ENCODE measurements at regions not wholly inside any gene's neighbourhood (a gene's known extent, or its start where the extent isn't known, plus 50 kb on each side); places are given as distances from the start of the nearest gene placed in this dataset.
"Not testable (repeated sequence)": the region's sequence is repeated elsewhere in the genome, so short reads cannot be mapped to it uniquely, and the experiment has no call there.

GRCh38 chr1:148261684-148262083 is 109.6 kb upstream of the NBPF11 start:
- not testable (repeated sequence) for DNase-seq

GRCh38 chr1:148257886-148258285 is 105.8 kb upstream of the NBPF11 start:
- DNase-seq: not testable (repeated sequence)

- DNase-seq: peak; percentile 6
These were observed 102.7 kb upstream of the NBPF11 start for GRCh38 chr1:148254611-148255429.

GRCh38 chr1:148253808-148254207 is 101.7 kb upstream of the NBPF11 start:
- not testable (repeated sequence) for DNase-seq

- DNase-seq: not testable (repeated sequence)
These were observed 96.7 kb upstream of the NBPF11 start for GRCh38 chr1:148248798-148249197.

- DNase-seq: not testable (repeated sequence)
These were observed 94.3 kb upstream of the NBPF11 start for GRCh38 chr1:148246258-148246861.

- DNase-seq: not testable (repeated sequence)
These were observed 93.8 kb upstream of the NBPF11 start for GRCh38 chr1:148245843-148246242.

- not testable (repeated sequence) for DNase-seq
These were observed 93.4 kb upstream of the NBPF11 start for GRCh38 chr1:148245443-148245842.

GRCh38 chr1:148233250-148233649 is 81.2 kb upstream of the NBPF11 start:
- DNase-seq: not testable (repeated sequence)

GRCh38 chr1:148228846-148229245 is 76.8 kb upstream of the NBPF11 start:
- not testable (repeated sequence) for DNase-seq

- DNase-seq: not testable (repeated sequence)
These were observed 70.5 kb upstream of the NBPF11 start for GRCh38 chr1:148222399-148223159.

GRCh38 chr1:148221593-148221992 is 69.5 kb upstream of the NBPF11 start:
- DNase-seq: not testable (repeated sequence)

- not testable (repeated sequence) for DNase-seq
These were observed 67.1 kb upstream of the NBPF11 start for GRCh38 chr1:148219229-148219628.

- DNase-seq: not testable (repeated sequence)
These were observed 59.1 kb upstream of the NBPF11 start for GRCh38 chr1:148211191-148211590.

- not testable (repeated sequence) for DNase-seq
These were observed 58.5 kb upstream of the NBPF11 start for GRCh38 chr1:148210624-148211023.

- DNase-seq: not testable (repeated sequence)
These were observed 58.1 kb upstream of the NBPF11 start for GRCh38 chr1:148210166-148210565.

GRCh38 chr1:148202013-148202412 is 49.9 kb upstream of the NBPF11 start:
- not testable (repeated sequence) for DNase-seq
